Breast epithelium (tissue), 4 donors: ENCODE measurements at regions not wholly inside any gene's neighbourhood (a gene's known extent, or its start where the extent isn't known, plus 50 kb on each side); places are given as distances from the start of the nearest gene placed in this dataset.
"Not testable (repeated sequence)": the region's sequence is repeated elsewhere in the genome, so short reads cannot be mapped to it uniquely, and the experiment has no call there.

Experiments
- DNase-seq, 2 donors: peaks; one replicate each; pipeline ENCODE4 v3.0.0-alpha.2; 2019; ENCODE audit warnings: low spot score in 2 of 2
- H3K27ac ChIP-seq, 2 donors: fragments of 200-600 bp; sonication (generic) in 1 of 2; one replicate each; pipeline ENCODE4 v1.5.1; 2016 to 2019; ENCODE audit warnings: mild to moderate bottlenecking in 1 of 2
- H3K27me3 ChIP-seq, 2 donors: fragments of 200-600 bp; sonication (generic) in 1 of 2; one replicate each; pipeline versions ENCODE4 v1.5.1 to v1.6.0; 2017 to 2019; ENCODE audit warnings: control low read depth in 1 of 2, mild to moderate bottlenecking in 1 of 2
- H3K36me3 ChIP-seq: fragments of 200-600 bp; one replicate; pipeline ENCODE4 v1.5.1; 2019
- H3K4me1 ChIP-seq, 2 donors: fragments of 200-600 bp; sonication (generic); one replicate each; pipeline ENCODE4 v1.5.1; 2016 to 2019; ENCODE audit warnings: control low read depth in 1 of 2
- H3K4me3 ChIP-seq, 3 donors: fragments of 200-600 bp; sonication (generic); 1 replicate in 2 of 3; 2 replicates in 1 of 3; pipeline ENCODE4 v1.5.1; 2016 to 2019; ENCODE audit warnings: mild to moderate bottlenecking in 3 of 3, moderate library complexity in 2 of 3
- H3K9me3 ChIP-seq, 2 donors: fragments of 200-600 bp; sonication (generic) in 1 of 2; one replicate each; pipeline ENCODE4 v1.5.1; 2016 to 2019; ENCODE audit warnings: control low read depth in 1 of 2
- CTCF ChIP-seq, 3 donors: fragments of 450-650 bp; IDR thresholded peaks; one replicate each; pipeline ENCODE4 v1.5.1; 2016 to 2017; ENCODE audit warnings: antibody characterized with exemption in 3 of 3, mild to moderate bottlenecking in 3 of 3, moderate library complexity in 3 of 3
- POLR2A ChIP-seq: fragments of 450-650 bp; IDR thresholded peaks from one replicate; pipeline ENCODE4 v1.6.1; 2016; ENCODE audit warnings: antibody characterized with exemption, mild to moderate bottlenecking, moderate library complexity
- POLR2AphosphoS5 ChIP-seq, 3 donors: sonication (generic); formaldehyde crosslinking; IDR thresholded peaks; one replicate each; pipeline ENCODE4 v1.6.1; 2017; ENCODE audit warnings: antibody characterized with exemption in 3 of 3
- intact Hi-C: fragments of 100-400 bp; cut with DNase I; formaldehyde crosslinking; loops from one replicate; pipeline ENCODE4 v1.15.1; 2023; ENCODE audit warnings: low total_unique reads

DNA sequence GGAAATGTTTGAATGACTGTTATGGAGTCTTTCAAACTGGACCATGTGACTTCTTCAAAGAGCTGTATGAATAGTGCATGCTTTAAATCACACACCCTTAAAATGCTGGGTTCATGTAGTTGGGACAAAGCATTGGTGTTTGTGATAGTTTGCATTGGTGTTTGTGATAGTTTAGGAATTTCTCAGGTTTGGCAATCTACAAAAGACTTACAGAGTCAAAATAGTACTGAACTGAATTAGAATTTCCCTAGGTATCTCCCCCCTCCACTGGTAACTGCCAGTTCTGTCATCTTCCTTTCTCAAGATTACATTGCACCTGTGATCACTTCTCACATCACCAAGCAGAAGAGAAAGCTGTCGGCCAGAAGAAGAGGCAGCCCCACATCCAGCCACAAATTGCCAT lies 261.1 kb downstream of the GATA3 start:
- no peak for DNase-seq
- intact Hi-C loops: no loop called here
- H3K4me1 ChIP-seq: no peaks in the 10 kb centered on the region
- TF ChIP-seq CTCF (IDR thresholded peaks at IDR 0.05) (no peak), POLR2A (no peak), POLR2AphosphoS5 (IDR thresholded peaks at IDR 0.05) (no peak)
- no peaks in the 10 kb centered on the region for H3K36me3 ChIP-seq
- no peak overlapping the region for H3K4me3 ChIP-seq
- no peaks in the 10 kb centered on the region for H3K27me3 ChIP-seq
- H3K27ac ChIP-seq: no peak overlapping the region
- no peaks in the 10 kb centered on the region for H3K9me3 ChIP-seq

- Histone ChIP-seq H3K4me3 (no peak overlapping the region), H3K9me3 (no peaks in the 10 kb centered on the region), H3K27me3 (no peaks in the 10 kb centered on the region), H3K27ac (no peak overlapping the region), H3K4me1 (no peaks in the 10 kb centered on the region), H3K36me3 (no peaks in the 10 kb centered on the region)
- no peak for TF ChIP-seq POLR2AphosphoS5 (IDR thresholded peaks at IDR 0.05)
- TF ChIP-seq POLR2A: no peak
- no peak for TF ChIP-seq CTCF (IDR thresholded peaks at IDR 0.05)
- intact Hi-C loops: no loop called here
- DNase-seq: no peak
Measured at GRCh38 chr10:8316284-8316683, 261.8 kb downstream of the GATA3 start.

- DNase-seq, H3K9me3 ChIP-seq, H3K36me3 ChIP-seq, intact Hi-C loops, H3K4me1 ChIP-seq, H3K27ac ChIP-seq, H3K4me3 ChIP-seq, H3K27me3 ChIP-seq: not testable (repeated sequence)
Measured at GRCh38 chr10:8318429-8318828, 263.9 kb downstream of the GATA3 start.

- Histone ChIP-seq H3K4me3 (no peak overlapping the region), H3K36me3 (no peaks in the 10 kb centered on the region), H3K9me3 (no peaks in the 10 kb centered on the region), H3K27ac (no peak overlapping the region), H3K4me1 (no peaks in the 10 kb centered on the region), H3K27me3 (no peaks in the 10 kb centered on the region)
- intact Hi-C loops: no loop called here
- TF ChIP-seq POLR2AphosphoS5 (IDR thresholded peaks at IDR 0.05) (no peak), POLR2A (no peak), CTCF (IDR thresholded peaks at IDR 0.05) (no peak)
- DNase-seq: no peak
Measured at GRCh38 chr10:8318956-8319355, 264.5 kb downstream of the GATA3 start.

DNA sequence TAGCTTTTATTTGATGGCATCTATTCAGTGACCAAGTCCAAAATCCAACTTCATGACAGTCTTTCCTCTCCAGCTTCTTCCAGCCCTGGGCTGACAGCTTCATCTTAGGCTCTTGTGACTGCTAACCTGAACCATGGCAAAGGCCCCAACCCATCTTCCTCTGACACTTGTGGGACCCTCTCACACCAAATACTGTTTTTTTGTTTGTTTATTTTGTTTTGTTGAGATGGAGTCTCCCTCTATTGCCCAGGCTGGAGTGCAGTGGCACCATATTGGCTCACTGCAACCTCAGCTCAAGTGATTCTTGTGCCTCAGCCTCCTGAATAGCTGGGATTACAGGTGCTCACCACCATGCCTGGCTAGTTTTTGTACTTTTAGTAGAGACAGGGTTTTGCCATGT lies 265.2 kb downstream of the GATA3 start:
- intact Hi-C loops: no loop called here
- TF ChIP-seq POLR2AphosphoS5 (IDR thresholded peaks at IDR 0.05): no peak
- TF ChIP-seq CTCF (IDR thresholded peaks at IDR 0.05): no peak
- TF ChIP-seq POLR2A: no peak
- no peak overlapping the region for H3K27ac ChIP-seq
- H3K9me3 ChIP-seq: no peaks in the 10 kb centered on the region
- no peaks in the 10 kb centered on the region for H3K4me1 ChIP-seq
- no peaks in the 10 kb centered on the region for H3K36me3 ChIP-seq
- H3K27me3 ChIP-seq: no peaks in the 10 kb centered on the region
- H3K4me3 ChIP-seq: no peak overlapping the region
- no peak for DNase-seq

DNA sequence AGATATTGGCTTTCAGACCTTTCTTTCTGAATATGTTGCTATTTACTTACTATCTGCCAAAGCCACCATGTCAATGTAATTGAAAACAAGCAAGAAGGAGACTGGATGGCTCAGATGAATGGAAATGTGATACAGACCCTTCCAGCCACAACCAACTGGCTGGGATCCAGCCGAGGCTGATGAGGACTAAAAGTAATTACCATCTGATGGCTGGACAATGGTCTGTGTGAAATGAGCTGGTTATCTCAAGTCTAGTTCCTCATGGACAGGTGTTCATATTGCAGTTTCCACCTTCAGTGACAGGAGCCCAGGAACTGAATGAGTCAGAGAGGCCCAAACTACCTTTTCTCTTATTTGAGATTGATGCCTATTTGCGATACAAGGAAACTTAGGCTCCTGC lies 267.5 kb downstream of the GATA3 start:
- Histone ChIP-seq H3K4me3 (no peak overlapping the region), H3K27me3 (no peaks in the 10 kb centered on the region), H3K4me1 (no peaks in the 10 kb centered on the region), H3K9me3 (no peaks in the 10 kb centered on the region), H3K36me3 (no peaks in the 10 kb centered on the region), H3K27ac (no peak overlapping the region)
- DNase-seq: no peak
- intact Hi-C loops: no loop called here
- TF ChIP-seq POLR2A (no peak), CTCF (IDR thresholded peaks at IDR 0.05) (no peak), POLR2AphosphoS5 (IDR thresholded peaks at IDR 0.05) (no peak)
